ENCODE measurements at regions not wholly inside any gene's neighbourhood (a gene's known extent, or its start where the extent isn't known, plus 50 kb on each side); places are given as distances from the start of the nearest gene placed in this dataset.
"Not testable (repeated sequence)": the region's sequence is repeated elsewhere in the genome, so short reads cannot be mapped to it uniquely, and the experiment has no call there.

- H2AK5ac ChIP-seq (ENCODE audit: low read depth, low read length); H2BK12ac ChIP-seq (ENCODE audit: low read depth, low read length); H3K23me2 ChIP-seq (ENCODE audit: low read depth, low read length); H3K27ac ChIP-seq (ENCODE audit: low read depth, low read length); H2BK20ac ChIP-seq (ENCODE audit: low read length); H3K56ac ChIP-seq (replicated peaks; ENCODE audit: insufficient read length, low read depth, low read length); H3K79me2 ChIP-seq (ENCODE audit: control insufficient read depth in 1 of 2, insufficient read depth in 2 of 2, low read length in 2 of 2); H3K27me3 ChIP-seq (replicated peaks in 1 of 4; ENCODE audit: control insufficient read depth in 3 of 4, extremely low read depth in 1 of 4, insufficient read depth in 3 of 4, low read length in 3 of 4); H2BK120ac ChIP-seq (replicated peaks; ENCODE audit: low read depth, low read length); H3K4me3 ChIP-seq (ENCODE audit: extremely low read depth in 1 of 4, insufficient read depth in 2 of 4, low read depth in 3 of 4, low read length in 4 of 4); H2BK15ac ChIP-seq (ENCODE audit: low read length); H3K23ac ChIP-seq (ENCODE audit: insufficient read length); H3K14ac ChIP-seq (ENCODE audit: insufficient read length); H4K91ac ChIP-seq (replicated peaks; ENCODE audit: insufficient read length, low read length); H2AFZ ChIP-seq (ENCODE audit: low read length); POLR2A ChIA-PET (ENCODE audit: partially characterized antibody); H3K4ac ChIP-seq (replicated peaks; ENCODE audit: insufficient read length, low read depth, low read length); FAIRE-seq; H3K4me2 ChIP-seq (ENCODE audit: insufficient read depth in 1 of 2, low read depth in 2 of 2, low read length in 2 of 2); CTCF ChIA-PET (ENCODE audit: partially characterized antibody); DNase-seq (ENCODE audit: low read depth in 1 of 2, low spot score in 2 of 2); H3K79me1 ChIP-seq (ENCODE audit: low read depth, low read length); H3K9ac ChIP-seq (replicated peaks in 1 of 4; ENCODE audit: extremely low read depth in 1 of 4, low read depth in 3 of 4, low read length in 3 of 4); H3K36me3 ChIP-seq (ENCODE audit: control insufficient read depth in 2 of 4, insufficient read depth in 4 of 4, low read length in 3 of 4); H4K8ac ChIP-seq (ENCODE audit: extremely low read depth, insufficient read depth, low read length); H3K18ac ChIP-seq (ENCODE audit: extremely low read depth, low read length); H2BK5ac ChIP-seq (ENCODE audit: low read depth, low read length); H3K9me3 ChIP-seq (ENCODE audit: insufficient read depth in 2 of 2, low read depth in 1 of 2, low read length in 1 of 2); H4K20me1 ChIP-seq (replicated peaks in 1 of 2; ENCODE audit: control insufficient read depth in 1 of 2, insufficient read depth in 2 of 2, low read length in 2 of 2); H3K4me1 ChIP-seq (replicated peaks in 1 of 4; ENCODE audit: control insufficient read depth in 3 of 4, insufficient read depth in 4 of 4, low read length in 3 of 4); H4K5ac ChIP-seq (ENCODE audit: insufficient read length, low read depth, low read length): not testable (repeated sequence)
- WGBS, 2 experiments (ENCODE audit: extremely low coverage in 1 of 2, insufficient coverage in 1 of 2, insufficient read length in 1 of 2, insufficient replicate concordance in 2 of 2, low coverage in 1 of 2, low lambda C conversion rate in 2 of 2, missing lambda C conversion rate in 1 of 2): no CpG with 5 or more reads among the region's 4 CpGs
These were observed 181.4 kb upstream of the NBPF9 start for GRCh38 chr1:149284773-149285172.

DNA sequence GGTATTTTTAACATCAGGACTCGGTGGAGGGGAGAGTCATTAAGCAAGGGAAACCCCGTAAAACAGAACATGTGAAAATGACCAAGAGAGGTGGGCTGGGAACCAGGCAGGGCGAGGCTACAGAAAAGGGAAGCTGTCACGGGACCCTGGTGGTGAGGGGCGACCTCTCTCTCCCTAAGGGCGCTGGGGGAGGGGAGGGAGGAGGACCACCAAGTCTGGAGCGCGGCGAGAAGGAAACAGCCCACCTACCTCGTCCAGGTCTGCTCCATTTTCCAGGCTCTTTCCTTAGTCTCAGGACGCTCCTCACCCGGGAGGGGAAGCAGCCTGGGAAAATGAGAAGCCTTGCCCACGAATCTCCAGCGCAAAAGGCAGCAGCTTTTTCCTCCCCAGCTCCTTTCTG lies 181.9 kb upstream of the NBPF9 start:
- H3K4me3 ChIP-seq (ENCODE audit: extremely low read depth in 1 of 4, insufficient read depth in 2 of 4, low read depth in 3 of 4, low read length in 4 of 4); H3K14ac ChIP-seq (ENCODE audit: insufficient read length); H3K9me3 ChIP-seq (ENCODE audit: insufficient read depth in 2 of 2, low read depth in 1 of 2, low read length in 1 of 2); POLR2A ChIA-PET (ENCODE audit: partially characterized antibody); H3K27me3 ChIP-seq (replicated peaks in 1 of 4; ENCODE audit: control insufficient read depth in 3 of 4, extremely low read depth in 1 of 4, insufficient read depth in 3 of 4, low read length in 3 of 4); H3K36me3 ChIP-seq (ENCODE audit: control insufficient read depth in 2 of 4, insufficient read depth in 4 of 4, low read length in 3 of 4); H2BK20ac ChIP-seq (ENCODE audit: low read length); CTCF ChIA-PET (ENCODE audit: partially characterized antibody); H4K8ac ChIP-seq (ENCODE audit: extremely low read depth, insufficient read depth, low read length); H3K23ac ChIP-seq (ENCODE audit: insufficient read length); H3K79me2 ChIP-seq (ENCODE audit: control insufficient read depth in 1 of 2, insufficient read depth in 2 of 2, low read length in 2 of 2); FAIRE-seq; H4K20me1 ChIP-seq (replicated peaks in 1 of 2; ENCODE audit: control insufficient read depth in 1 of 2, insufficient read depth in 2 of 2, low read length in 2 of 2); H2AK5ac ChIP-seq (ENCODE audit: low read depth, low read length); H3K4me1 ChIP-seq (replicated peaks in 1 of 4; ENCODE audit: control insufficient read depth in 3 of 4, insufficient read depth in 4 of 4, low read length in 3 of 4); H4K91ac ChIP-seq (replicated peaks; ENCODE audit: insufficient read length, low read length); H2BK5ac ChIP-seq (ENCODE audit: low read depth, low read length); H3K9ac ChIP-seq (replicated peaks in 1 of 4; ENCODE audit: extremely low read depth in 1 of 4, low read depth in 3 of 4, low read length in 3 of 4); H3K4me2 ChIP-seq (ENCODE audit: insufficient read depth in 1 of 2, low read depth in 2 of 2, low read length in 2 of 2); H2BK15ac ChIP-seq (ENCODE audit: low read length); H2BK12ac ChIP-seq (ENCODE audit: low read depth, low read length); H2BK120ac ChIP-seq (replicated peaks; ENCODE audit: low read depth, low read length); H3K79me1 ChIP-seq (ENCODE audit: low read depth, low read length); H3K23me2 ChIP-seq (ENCODE audit: low read depth, low read length); H2AFZ ChIP-seq (ENCODE audit: low read length); H4K5ac ChIP-seq (ENCODE audit: insufficient read length, low read depth, low read length); DNase-seq (ENCODE audit: low read depth in 1 of 2, low spot score in 2 of 2); H3K27ac ChIP-seq (ENCODE audit: low read depth, low read length); H3K56ac ChIP-seq (replicated peaks; ENCODE audit: insufficient read length, low read depth, low read length); H3K4ac ChIP-seq (replicated peaks; ENCODE audit: insufficient read length, low read depth, low read length); H3K18ac ChIP-seq (ENCODE audit: extremely low read depth, low read length): not testable (repeated sequence)
- WGBS, 2 experiments (ENCODE audit: extremely low coverage in 1 of 2, insufficient coverage in 1 of 2, insufficient read length in 1 of 2, insufficient replicate concordance in 2 of 2, low coverage in 1 of 2, low lambda C conversion rate in 2 of 2, missing lambda C conversion rate in 1 of 2): no CpG with 5 or more reads among the region's 14 CpGs
